ENCODE measurements at regions not wholly inside any gene's neighbourhood (a gene's known extent, or its start where the extent isn't known, plus 50 kb on each side); places are given as distances from the start of the nearest gene placed in this dataset.

- TF ChIP-seq MAX (IDR thresholded peaks at IDR 0.05) = no peak
- no peak for TF ChIP-seq TAF1 (IDR thresholded peaks at IDR 0.05; ENCODE audit: low read depth)
- TF ChIP-seq TCF12 (IDR thresholded peaks at IDR 0.05; ENCODE audit: low read depth) = no peak
- TF ChIP-seq EGR1 (IDR thresholded peaks at IDR 0.05) = no peak
- TF ChIP-seq YY1 (IDR thresholded peaks at IDR 0.05; ENCODE audit: low read depth) = no peak
- TF ChIP-seq NFIC (IDR thresholded peaks at IDR 0.05) = no peak
- no peak for TF ChIP-seq TEAD4 (IDR thresholded peaks at IDR 0.05)
- TF ChIP-seq EP300 (IDR thresholded peaks at IDR 0.05; ENCODE audit: borderline replicate concordance) = no peak
- no peak for TF ChIP-seq ZBTB7A (IDR thresholded peaks at IDR 0.05; ENCODE audit: low read depth)
- TF ChIP-seq CEBPB (IDR thresholded peaks at IDR 0.05) = no peak
Measured at GRCh38 chr1:83027511-83027910, 971.4 kb downstream of the TTLL7 start.

- TF ChIP-seq RAD21 (IDR thresholded peaks at IDR 0.05; ENCODE audit: low read depth) (no peak), TAF1 (IDR thresholded peaks at IDR 0.05; ENCODE audit: low read depth) (no peak), TCF12 (IDR thresholded peaks at IDR 0.05; ENCODE audit: low read depth) (no peak), ZBTB7A (IDR thresholded peaks at IDR 0.05; ENCODE audit: low read depth) (no peak), YY1 (IDR thresholded peaks at IDR 0.05; ENCODE audit: low read depth) (no peak), CEBPB (IDR thresholded peaks at IDR 0.05) (no peak), EP300 (IDR thresholded peaks at IDR 0.05; ENCODE audit: borderline replicate concordance) (no peak), NFIC (IDR thresholded peaks at IDR 0.05) (no peak)
Measured at GRCh38 chr1:83026745-83027144, 972.2 kb downstream of the TTLL7 start.

- TF ChIP-seq USF1 (IDR thresholded peaks at IDR 0.05) = no peak
- TF ChIP-seq CREB1 (IDR thresholded peaks at IDR 0.05; ENCODE audit: low read depth) = no peak
- TF ChIP-seq MAX (IDR thresholded peaks at IDR 0.05) = no peak
- TF ChIP-seq REST (IDR thresholded peaks at IDR 0.05; ENCODE audit: low read depth) = no peak
- no peak for TF ChIP-seq ZBTB7A (IDR thresholded peaks at IDR 0.05; ENCODE audit: low read depth)
- no peak for TF ChIP-seq CEBPB (IDR thresholded peaks at IDR 0.05)
- no peak for TF ChIP-seq TEAD4 (IDR thresholded peaks at IDR 0.05)
- TF ChIP-seq NFIC (IDR thresholded peaks at IDR 0.05) = no peak
- TF ChIP-seq FOXM1 (IDR thresholded peaks at IDR 0.05; ENCODE audit: borderline replicate concordance, low read depth) = no peak
- no peak for TF ChIP-seq TCF12 (IDR thresholded peaks at IDR 0.05; ENCODE audit: low read depth)
- TF ChIP-seq RAD21 (IDR thresholded peaks at IDR 0.05; ENCODE audit: low read depth) = no peak
- no peak for TF ChIP-seq TAF1 (IDR thresholded peaks at IDR 0.05; ENCODE audit: low read depth)
- TF ChIP-seq EP300 (IDR thresholded peaks at IDR 0.05; ENCODE audit: borderline replicate concordance) = no peak
- no peak for TF ChIP-seq YY1 (IDR thresholded peaks at IDR 0.05; ENCODE audit: low read depth)
- no peak for TF ChIP-seq EGR1 (IDR thresholded peaks at IDR 0.05)
Measured at GRCh38 chr1:83024251-83024767, 974.6 kb downstream of the TTLL7 start.

GRCh38 chr1:83023212-83023611, 975.7 kb downstream of the TTLL7 start:
- TF ChIP-seq EGR1 (IDR thresholded peaks at IDR 0.05) (no peak), RAD21 (IDR thresholded peaks at IDR 0.05; ENCODE audit: low read depth) (no peak), FOXM1 (IDR thresholded peaks at IDR 0.05; ENCODE audit: borderline replicate concordance, low read depth) (no peak), USF1 (IDR thresholded peaks at IDR 0.05) (no peak), CEBPB (IDR thresholded peaks at IDR 0.05) (no peak), TAF1 (IDR thresholded peaks at IDR 0.05; ENCODE audit: low read depth) (no peak)

GRCh38 chr1:83022206-83022605, 976.7 kb downstream of the TTLL7 start:
- no peak for TF ChIP-seq ZBTB7A (IDR thresholded peaks at IDR 0.05; ENCODE audit: low read depth)
- TF ChIP-seq REST (IDR thresholded peaks at IDR 0.05; ENCODE audit: low read depth) = no peak
- TF ChIP-seq YY1 (IDR thresholded peaks at IDR 0.05; ENCODE audit: low read depth) = no peak

- no peak for TF ChIP-seq TAF1 (IDR thresholded peaks at IDR 0.05; ENCODE audit: low read depth)
Measured at GRCh38 chr1:83017701-83018100, 981.2 kb downstream of the TTLL7 start.

- no peak for TF ChIP-seq TCF12 (IDR thresholded peaks at IDR 0.05; ENCODE audit: low read depth)
- TF ChIP-seq CREB1 (IDR thresholded peaks at IDR 0.05; ENCODE audit: low read depth) = no peak
- TF ChIP-seq EP300 (IDR thresholded peaks at IDR 0.05; ENCODE audit: borderline replicate concordance) = no peak
- no peak for TF ChIP-seq USF1 (IDR thresholded peaks at IDR 0.05)
- TF ChIP-seq TEAD4 (IDR thresholded peaks at IDR 0.05) = no peak
- no peak for TF ChIP-seq NFIC (IDR thresholded peaks at IDR 0.05)
- no peak for TF ChIP-seq ZBTB7A (IDR thresholded peaks at IDR 0.05; ENCODE audit: low read depth)
- no peak for TF ChIP-seq CEBPB (IDR thresholded peaks at IDR 0.05)
- TF ChIP-seq FOXM1 (IDR thresholded peaks at IDR 0.05; ENCODE audit: borderline replicate concordance, low read depth) = no peak
- no peak for TF ChIP-seq MAX (IDR thresholded peaks at IDR 0.05)
- no peak for TF ChIP-seq EGR1 (IDR thresholded peaks at IDR 0.05)
- no peak for TF ChIP-seq RAD21 (IDR thresholded peaks at IDR 0.05; ENCODE audit: low read depth)
Measured at GRCh38 chr1:83017276-83017675, 981.7 kb downstream of the TTLL7 start.

Measured in Ishikawa (cell line).